Adrenal gland (tissue), 5 donors: ENCODE measurements at regions not wholly inside any gene's neighbourhood (a gene's known extent, or its start where the extent isn't known, plus 50 kb on each side); places are given as distances from the start of the nearest gene placed in this dataset.

Experiments used
- CTCF ChIP-seq, 6 experiments: fragments of 450-650 bp in 4 of 6; fragments of 200-600 bp in 2 of 6; sonication (generic) in 1 of 6; IDR thresholded peaks; 1 replicate in 5 of 6; 2 replicates in 1 of 6; pipeline versions ENCODE4 v1.5.1 to v1.8.0; 2016 to 2021; ENCODE audit warnings: antibody characterized with exemption in 6 of 6, mild to moderate bottlenecking in 2 of 6, moderate library complexity in 1 of 6
- POLR2A ChIP-seq, 2 donors: fragments of 450-650 bp; IDR thresholded peaks; one replicate each; pipeline ENCODE4 v1.6.1; 2017; ENCODE audit warnings: antibody characterized with exemption in 2 of 2, mild to moderate bottlenecking in 2 of 2, moderate library complexity in 1 of 2
- donor health status: DM: no; HTN: no; CAD: no.

- no peak for TF ChIP-seq POLR2A (IDR thresholded peaks at IDR 0.05)
- no peak for TF ChIP-seq CTCF (IDR thresholded peaks at IDR 0.05)
These were observed 244.0 kb downstream of the DUSP6 start for GRCh38 chr12:89108265-89108664.
